IPS-11a (cell line): ENCODE measurements at regions not wholly inside any gene's neighbourhood (a gene's known extent, or its start where the extent isn't known, plus 50 kb on each side); places are given as distances from the start of the nearest gene placed in this dataset.

ENCODE experiments used
- H3K4me3 ChIP-seq: one replicate; pipeline ENCODE4 v1.5.1; 2013; ENCODE audit warnings: low read depth, low read length, control low read depth

GRCh38 chr2:88283886-88284592 lies 113.9 kb downstream of the THNSL2 start:
- H3K4me3 ChIP-seq: no peak overlapping the region

DNA sequence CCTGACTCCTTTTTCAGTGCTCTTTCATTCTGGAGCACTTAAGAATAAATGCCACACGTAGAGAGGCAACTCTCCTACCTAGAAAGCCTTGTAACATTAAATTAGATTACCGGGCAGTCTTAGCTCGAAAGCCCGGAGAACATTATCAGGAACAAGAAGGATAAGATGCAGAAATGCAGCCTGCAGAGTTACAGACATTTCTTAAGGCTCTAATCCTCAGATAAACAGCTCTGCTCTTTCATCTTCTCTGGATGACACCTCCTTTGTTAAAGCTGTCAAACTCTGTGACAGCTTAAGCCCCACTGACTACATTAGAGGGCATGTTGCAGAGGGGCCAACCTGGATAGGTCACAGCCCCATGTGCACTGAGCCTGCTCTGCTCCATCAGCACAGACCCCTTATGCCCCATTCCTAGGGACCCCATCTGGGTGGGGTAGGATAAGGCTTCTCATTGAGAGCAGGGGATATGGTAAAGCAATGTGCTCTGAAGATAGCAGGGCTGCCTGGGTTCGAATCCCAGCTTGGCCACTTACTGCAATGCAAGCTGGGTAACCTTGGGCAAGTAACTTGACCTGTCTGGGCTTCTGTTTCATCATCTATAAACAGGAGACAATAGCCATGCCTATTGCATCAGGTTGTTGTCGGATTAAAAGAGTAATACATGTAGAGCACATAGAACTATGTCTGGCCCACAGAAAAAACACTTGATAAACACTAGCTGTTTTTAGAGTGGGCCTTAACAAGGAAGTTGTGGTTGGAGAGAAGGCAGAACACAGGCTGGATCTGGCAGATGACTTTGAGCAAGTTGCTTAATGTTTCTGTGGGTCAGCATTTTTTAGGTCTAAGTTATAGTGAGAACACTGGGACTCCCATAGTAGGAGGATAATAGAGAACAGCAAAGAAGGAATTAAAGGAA lies 111.4 kb downstream of the THNSL2 start:
- H3K4me3 ChIP-seq: no peak overlapping the region

DNA sequence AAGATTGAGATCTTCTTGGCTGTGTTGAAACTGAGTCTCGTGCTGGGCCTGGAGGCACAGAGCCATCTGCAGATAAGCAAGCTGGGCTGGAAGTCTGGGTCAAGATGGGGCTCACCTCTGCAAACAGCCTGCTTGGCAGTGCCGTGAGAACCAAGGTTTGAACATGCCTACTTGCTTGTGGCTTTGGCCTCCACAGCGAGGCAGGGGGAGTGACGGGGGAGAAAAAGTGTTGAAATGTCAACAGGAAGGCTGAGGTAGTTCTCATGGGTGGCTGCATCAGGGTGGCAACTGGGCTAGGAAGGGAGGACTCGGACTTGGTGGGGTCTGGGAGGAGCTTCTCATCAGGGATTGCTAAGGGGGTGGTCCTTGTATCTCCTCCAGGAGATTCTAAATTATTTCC lies 99.7 kb downstream of the THNSL2 start:
- H3K4me3 ChIP-seq: no peak overlapping the region

GRCh38 chr2:88265352-88266303 lies 95.5 kb downstream of the THNSL2 start:
- no peak overlapping the region for H3K4me3 ChIP-seq

GRCh38 chr2:88263861-88264260 lies 93.7 kb downstream of the THNSL2 start:
- no peak overlapping the region for H3K4me3 ChIP-seq

DNA sequence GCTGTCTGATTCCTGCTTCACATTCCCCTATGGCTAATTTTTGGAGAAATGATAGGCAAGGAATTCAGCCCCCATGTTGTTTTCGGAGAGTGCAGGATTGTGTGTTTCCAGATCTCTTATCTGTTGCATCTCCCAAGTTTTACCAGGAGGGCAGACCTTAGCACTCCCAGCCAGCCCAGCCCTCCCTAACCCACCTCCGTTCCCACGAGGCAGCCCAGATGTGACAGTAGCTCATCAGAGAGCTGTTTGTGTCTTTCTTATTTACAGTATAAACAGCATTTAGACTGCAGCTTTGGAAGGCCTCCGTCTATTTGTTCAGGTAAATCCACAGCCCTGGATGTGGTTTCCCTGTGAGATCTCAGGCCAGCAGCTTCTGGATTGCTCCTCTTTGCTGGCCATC lies 91.6 kb downstream of the THNSL2 start:
- no peak overlapping the region for H3K4me3 ChIP-seq

- H3K4me3 ChIP-seq: no peak overlapping the region
Measured at GRCh38 chr2:88258208-88258607, 88.1 kb downstream of the THNSL2 start.

- no peak overlapping the region for H3K4me3 ChIP-seq
Measured at GRCh38 chr2:88254437-88255091, 84.4 kb downstream of the THNSL2 start.

GRCh38 chr2:88253997-88254396 lies 83.9 kb downstream of the THNSL2 start:
- no peak overlapping the region for H3K4me3 ChIP-seq

DNA sequence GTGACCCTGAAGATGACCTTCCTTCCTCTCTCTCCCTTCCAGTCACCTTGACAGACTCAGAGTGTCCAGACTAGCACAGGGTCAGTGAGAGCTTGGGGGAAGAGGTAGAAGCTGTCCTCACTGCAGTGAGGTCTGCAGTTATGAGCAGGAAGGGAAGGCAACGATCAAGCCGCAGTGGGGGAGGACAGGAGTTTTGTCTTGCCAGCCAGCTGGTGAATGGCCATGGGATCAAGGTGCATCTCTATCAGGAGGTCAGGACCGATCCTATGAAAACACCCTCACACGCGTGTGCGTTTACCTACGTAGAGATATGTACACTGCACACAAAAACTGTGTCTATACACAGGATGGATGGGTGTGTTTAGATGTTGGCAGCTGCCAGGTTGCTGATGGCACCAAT lies 83.2 kb downstream of the THNSL2 start:
- no peak overlapping the region for H3K4me3 ChIP-seq

DNA sequence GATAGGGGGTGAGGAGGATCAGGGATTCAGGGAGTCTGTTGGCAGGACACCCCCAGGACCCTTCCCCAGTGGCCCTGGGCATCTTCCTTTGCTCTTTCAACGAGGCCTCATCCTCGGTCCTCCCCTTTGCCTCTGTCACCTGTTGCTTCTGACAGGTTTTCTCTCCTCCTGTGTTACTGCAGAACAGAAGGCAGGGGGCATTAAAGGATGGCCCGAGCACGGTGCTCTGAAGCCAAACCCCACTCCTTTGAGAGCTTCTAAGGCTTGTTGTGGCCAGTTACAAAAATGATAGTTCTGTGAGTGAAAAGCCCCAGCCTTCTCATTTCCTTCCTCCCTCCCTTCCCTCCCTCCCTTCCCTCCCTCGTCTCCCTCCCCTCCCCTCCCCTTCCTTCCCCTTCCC lies 82.5 kb downstream of the THNSL2 start:
- no peak overlapping the region for H3K4me3 ChIP-seq

- no peak overlapping the region for H3K4me3 ChIP-seq
Measured at GRCh38 chr2:88252111-88252510, 82.0 kb downstream of the THNSL2 start.

- no peak overlapping the region for H3K4me3 ChIP-seq
Measured at GRCh38 chr2:88250404-88250803, 80.3 kb downstream of the THNSL2 start.

DNA sequence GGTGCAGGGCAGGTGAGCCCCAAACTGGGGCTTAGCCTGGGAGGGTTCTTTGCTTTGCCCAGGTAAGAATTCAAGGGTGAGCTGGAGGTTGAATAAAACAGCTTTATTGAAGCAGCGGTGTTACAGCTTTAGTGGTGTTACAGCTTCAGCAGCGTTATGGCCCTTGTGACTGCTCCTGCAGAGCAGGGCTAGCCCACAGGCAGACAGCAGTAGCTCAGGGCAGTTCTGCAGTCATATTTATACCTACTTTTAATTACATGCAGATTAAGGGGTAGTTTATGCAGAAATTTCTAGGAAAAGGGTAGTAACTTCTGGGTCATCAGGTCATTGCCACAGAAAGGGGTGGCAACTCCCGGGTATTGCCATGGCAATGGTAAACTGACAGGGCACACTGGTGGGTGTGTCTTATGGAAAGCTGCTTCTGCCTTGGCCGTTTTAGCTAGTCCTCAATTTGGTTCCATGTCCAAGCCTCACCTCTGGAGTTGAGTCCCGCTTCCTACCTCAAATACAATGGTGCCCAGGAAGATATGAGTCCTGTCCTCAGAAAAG lies 78.2 kb downstream of the THNSL2 start:
- H3K4me3 ChIP-seq: no peak overlapping the region

DNA sequence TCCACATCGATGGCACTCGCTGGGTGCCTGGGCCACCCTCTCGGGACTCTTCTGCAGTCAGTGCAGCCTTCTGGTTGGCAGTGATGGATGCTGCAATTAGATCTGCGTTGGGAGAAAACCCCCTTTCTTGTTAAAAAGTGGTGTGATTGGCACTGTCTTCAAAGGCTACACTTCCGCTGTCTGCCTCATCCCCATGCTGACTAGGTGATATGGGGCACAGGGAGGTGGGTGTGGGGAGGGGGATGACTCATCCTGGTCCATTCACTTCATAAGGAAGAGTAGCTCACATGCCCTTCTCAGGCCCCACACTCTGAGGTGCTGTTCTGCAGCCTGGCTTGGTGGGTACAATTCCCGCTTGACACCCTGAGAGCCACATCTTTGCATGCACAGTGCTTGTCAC lies 77.4 kb downstream of the THNSL2 start:
- no peak overlapping the region for H3K4me3 ChIP-seq

GRCh38 chr2:88245109-88245508 lies 75.0 kb downstream of the THNSL2 start:
- H3K4me3 ChIP-seq: no peak overlapping the region

- H3K4me3 ChIP-seq: no peak overlapping the region
Measured at GRCh38 chr2:88239781-88240180, 69.6 kb downstream of the THNSL2 start.

DNA sequence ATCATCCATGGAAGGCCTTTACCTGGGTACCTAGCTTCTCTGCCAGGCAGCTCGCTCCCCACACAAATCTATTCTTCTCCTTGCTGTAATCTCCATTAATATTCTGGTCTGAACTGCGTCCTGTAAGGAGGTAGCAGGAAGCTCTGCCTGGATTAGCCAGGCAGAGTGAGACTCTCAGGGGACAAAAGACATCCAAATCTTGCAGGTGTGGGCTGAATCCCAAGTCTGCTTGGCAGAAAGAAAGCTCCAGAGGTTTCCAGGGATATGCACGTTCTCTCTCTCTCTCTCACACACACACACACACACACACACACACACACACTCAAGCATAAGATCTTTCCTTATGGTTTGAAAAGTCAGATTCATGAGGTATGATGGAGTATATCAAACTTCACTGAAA lies 66.5 kb downstream of the THNSL2 start:
- no peak overlapping the region for H3K4me3 ChIP-seq
